HT-29 (cell line): ENCODE measurements at regions not wholly inside any gene's neighbourhood (a gene's known extent, or its start where the extent isn't known, plus 50 kb on each side); places are given as distances from the start of the nearest gene placed in this dataset.
A peak's percentile ranks its signal among the peaks of the same experiment; 100 is the strongest.
"Not testable (repeated sequence)": the region's sequence is repeated elsewhere in the genome, so short reads cannot be mapped to it uniquely, and the experiment has no call there.

ENCODE experiments used
- DNase-seq: peaks from one replicate; pipeline ENCODE4 v3.0.0-alpha.2; 2015; ENCODE audit warnings: low spot score

GRCh38 chr9:87372356-87372851 is 125.3 kb upstream of the DAPK1 start:
- peak; percentile 61 for DNase-seq

GRCh38 chr9:87374023-87374919 is 123.4 kb upstream of the DAPK1 start:
- DNase-seq: peak; percentile 72

- no peak for DNase-seq
Measured at GRCh38 chr9:87375397-87376073, 122.1 kb upstream of the DAPK1 start.

- DNase-seq: no peak
Measured at GRCh38 chr9:87378676-87379075, 119.0 kb upstream of the DAPK1 start.

- DNase-seq: no peak
Measured at GRCh38 chr9:87379300-87379699, 118.4 kb upstream of the DAPK1 start.

- no peak for DNase-seq
Measured at GRCh38 chr9:87381050-87381711, 116.5 kb upstream of the DAPK1 start.

- no peak for DNase-seq
Measured at GRCh38 chr9:87381746-87382145, 115.9 kb upstream of the DAPK1 start.

- DNase-seq: no peak
Measured at GRCh38 chr9:87382900-87383299, 114.8 kb upstream of the DAPK1 start.

- no peak for DNase-seq
Measured at GRCh38 chr9:87383344-87384150, 114.1 kb upstream of the DAPK1 start.

GRCh38 chr9:87386490-87387025 is 111.1 kb upstream of the DAPK1 start:
- DNase-seq: peak; percentile 29

GRCh38 chr9:87387351-87388011 is 110.2 kb upstream of the DAPK1 start:
- no peak for DNase-seq

- not testable (repeated sequence) for DNase-seq
Measured at GRCh38 chr9:87388708-87389107, 109.0 kb upstream of the DAPK1 start.

GRCh38 chr9:87389936-87390335 is 107.7 kb upstream of the DAPK1 start:
- DNase-seq: no peak

GRCh38 chr9:87390361-87390760 is 107.3 kb upstream of the DAPK1 start:
- no peak for DNase-seq

- no peak for DNase-seq
Measured at GRCh38 chr9:87392086-87392485, 105.6 kb upstream of the DAPK1 start.

- DNase-seq: no peak
Measured at GRCh38 chr9:87393706-87394230, 103.9 kb upstream of the DAPK1 start.

GRCh38 chr9:87395804-87396479 is 101.7 kb upstream of the DAPK1 start:
- peak; percentile 82 for DNase-seq

GRCh38 chr9:87401681-87402080 is 96.0 kb upstream of the DAPK1 start:
- no peak for DNase-seq

- no peak for DNase-seq
Measured at GRCh38 chr9:87402537-87402936, 95.1 kb upstream of the DAPK1 start.
